Neural cell (in vitro differentiated cells): ENCODE measurements at regions not wholly inside any gene's neighbourhood (a gene's known extent, or its start where the extent isn't known, plus 50 kb on each side); places are given as distances from the start of the nearest gene placed in this dataset.

Experiments
- EP300 ChIP-seq: fragments of 450-650 bp; conservative IDR thresholded peaks from 2 replicates; pipeline ENCODE4 v1.6.1; 2014; ENCODE audit warnings: antibody characterized with exemption, mild to moderate bottlenecking, moderate library complexity; ENCODE audit not compliant: poor library complexity, severe bottlenecking
- EZH2 ChIP-seq: fragments of 200-600, 300-800 bp; shearing (Covaris generic), sonication (generic); IDR thresholded peaks from 2 replicates; pipeline ENCODE4 v1.6.1; 2014; ENCODE audit warnings: antibody characterized with exemption, low read length, borderline replicate concordance, mild to moderate bottlenecking; ENCODE audit not compliant: insufficient read depth, poor library complexity, severe bottlenecking
- POLR2AphosphoS5 ChIP-seq: IDR thresholded peaks from 2 replicates; pipeline ENCODE4 v1.6.1; 2012
- RAD21 ChIP-seq: fragments of 450-650 bp; conservative IDR thresholded peaks from 2 replicates; pipeline ENCODE4 v1.6.1; 2014; ENCODE audit warnings: antibody characterized with exemption, mild to moderate bottlenecking, moderate library complexity
- REST ChIP-seq: IDR thresholded peaks from 2 replicates; pipeline ENCODE4 v1.6.1; 2012; ENCODE audit warnings: borderline replicate concordance
- TAF1 ChIP-seq: IDR thresholded peaks from 2 replicates; pipeline ENCODE4 v1.6.1; 2012; ENCODE audit warnings: low read depth
- TF ChIP-seq, protein P1 (sequence below): fragments of 450-650 bp; IDR thresholded peaks from 2 replicates; pipeline ENCODE4 v1.5.1; 2014; ENCODE audit warnings: antibody characterized with exemption, mild to moderate bottlenecking, moderate library complexity; ENCODE audit not compliant: poor library complexity, severe bottlenecking

- TF ChIP-seq, protein P1, sequence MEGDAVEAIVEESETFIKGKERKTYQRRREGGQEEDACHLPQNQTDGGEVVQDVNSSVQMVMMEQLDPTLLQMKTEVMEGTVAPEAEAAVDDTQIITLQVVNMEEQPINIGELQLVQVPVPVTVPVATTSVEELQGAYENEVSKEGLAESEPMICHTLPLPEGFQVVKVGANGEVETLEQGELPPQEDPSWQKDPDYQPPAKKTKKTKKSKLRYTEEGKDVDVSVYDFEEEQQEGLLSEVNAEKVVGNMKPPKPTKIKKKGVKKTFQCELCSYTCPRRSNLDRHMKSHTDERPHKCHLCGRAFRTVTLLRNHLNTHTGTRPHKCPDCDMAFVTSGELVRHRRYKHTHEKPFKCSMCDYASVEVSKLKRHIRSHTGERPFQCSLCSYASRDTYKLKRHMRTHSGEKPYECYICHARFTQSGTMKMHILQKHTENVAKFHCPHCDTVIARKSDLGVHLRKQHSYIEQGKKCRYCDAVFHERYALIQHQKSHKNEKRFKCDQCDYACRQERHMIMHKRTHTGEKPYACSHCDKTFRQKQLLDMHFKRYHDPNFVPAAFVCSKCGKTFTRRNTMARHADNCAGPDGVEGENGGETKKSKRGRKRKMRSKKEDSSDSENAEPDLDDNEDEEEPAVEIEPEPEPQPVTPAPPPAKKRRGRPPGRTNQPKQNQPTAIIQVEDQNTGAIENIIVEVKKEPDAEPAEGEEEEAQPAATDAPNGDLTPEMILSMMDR = no peak
- no peak for TF ChIP-seq EZH2
- no peak for TF ChIP-seq TAF1
- peak; percentile 94 for TF ChIP-seq REST
- no peak for TF ChIP-seq RAD21
- TF ChIP-seq EP300 = peak; percentile 98
- TF ChIP-seq POLR2AphosphoS5 = peak; percentile 99
These were observed 213.9 kb downstream of the UNC5CL start for GRCh38 chr6:40825102-40825501.
